ENCODE measurements at regions not wholly inside any gene's neighbourhood (a gene's known extent, or its start where the extent isn't known, plus 50 kb on each side); places are given as distances from the start of the nearest gene placed in this dataset.

DNA sequence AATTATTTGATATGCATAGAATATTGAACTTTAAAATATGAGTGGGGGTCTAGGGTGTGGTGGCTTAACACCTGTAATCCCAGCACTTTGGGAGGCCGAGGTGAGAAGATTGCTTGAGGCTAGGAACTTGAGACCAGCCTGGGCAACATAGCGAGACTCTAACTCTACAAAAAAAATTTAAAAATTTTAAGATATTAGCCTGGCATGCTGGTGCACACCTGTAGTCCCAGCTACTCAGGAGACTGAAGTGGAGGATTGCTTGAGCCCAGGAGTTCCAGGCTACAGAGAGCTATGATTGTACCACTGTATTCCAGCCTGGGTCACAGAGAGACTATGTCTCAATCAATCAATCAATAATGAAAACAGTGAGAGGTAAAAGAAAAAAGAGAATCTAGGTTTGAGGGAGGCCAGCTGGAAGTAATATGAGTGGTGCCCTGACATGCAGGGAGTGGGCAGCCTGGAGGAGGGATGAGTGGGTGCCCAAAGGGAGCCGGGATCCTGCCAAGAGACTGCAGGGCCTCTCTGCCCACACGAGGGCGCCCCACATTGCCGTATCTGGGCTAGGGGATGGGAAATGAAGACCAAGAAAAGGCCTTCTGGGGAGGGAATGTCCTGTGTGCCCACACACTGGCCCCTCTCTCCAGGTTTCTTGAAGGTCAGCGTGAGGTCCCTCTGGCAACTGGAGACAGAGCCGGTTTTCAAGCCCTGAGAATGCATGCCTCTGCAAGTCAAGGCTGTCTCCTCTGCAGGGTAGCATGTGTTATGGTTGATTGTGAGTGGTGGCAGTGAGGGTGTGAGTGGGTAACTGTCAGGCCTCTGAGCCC is 93.9 kb upstream of the PPM1J start:
- in situ Hi-C loops (cut with MboI; ENCODE audit: low pct_unique_long_range_greater_than_20kb, low sequenced_read_pairs, unreplicated experiment), result loop anchor here (10.0 kb wide), 1 partner anchor 74 kb away; no protein-coding TSS in a partner anchor
- DNase-seq (ENCODE audit: low spot score), result peak; percentile 78
- TF ChIP-seq, protein P1, sequence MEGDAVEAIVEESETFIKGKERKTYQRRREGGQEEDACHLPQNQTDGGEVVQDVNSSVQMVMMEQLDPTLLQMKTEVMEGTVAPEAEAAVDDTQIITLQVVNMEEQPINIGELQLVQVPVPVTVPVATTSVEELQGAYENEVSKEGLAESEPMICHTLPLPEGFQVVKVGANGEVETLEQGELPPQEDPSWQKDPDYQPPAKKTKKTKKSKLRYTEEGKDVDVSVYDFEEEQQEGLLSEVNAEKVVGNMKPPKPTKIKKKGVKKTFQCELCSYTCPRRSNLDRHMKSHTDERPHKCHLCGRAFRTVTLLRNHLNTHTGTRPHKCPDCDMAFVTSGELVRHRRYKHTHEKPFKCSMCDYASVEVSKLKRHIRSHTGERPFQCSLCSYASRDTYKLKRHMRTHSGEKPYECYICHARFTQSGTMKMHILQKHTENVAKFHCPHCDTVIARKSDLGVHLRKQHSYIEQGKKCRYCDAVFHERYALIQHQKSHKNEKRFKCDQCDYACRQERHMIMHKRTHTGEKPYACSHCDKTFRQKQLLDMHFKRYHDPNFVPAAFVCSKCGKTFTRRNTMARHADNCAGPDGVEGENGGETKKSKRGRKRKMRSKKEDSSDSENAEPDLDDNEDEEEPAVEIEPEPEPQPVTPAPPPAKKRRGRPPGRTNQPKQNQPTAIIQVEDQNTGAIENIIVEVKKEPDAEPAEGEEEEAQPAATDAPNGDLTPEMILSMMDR (IDR thresholded peaks at IDR 0.05; ENCODE audit: extremely low read depth, insufficient read depth, missing control alignments), result peak; percentile 95

DNA sequence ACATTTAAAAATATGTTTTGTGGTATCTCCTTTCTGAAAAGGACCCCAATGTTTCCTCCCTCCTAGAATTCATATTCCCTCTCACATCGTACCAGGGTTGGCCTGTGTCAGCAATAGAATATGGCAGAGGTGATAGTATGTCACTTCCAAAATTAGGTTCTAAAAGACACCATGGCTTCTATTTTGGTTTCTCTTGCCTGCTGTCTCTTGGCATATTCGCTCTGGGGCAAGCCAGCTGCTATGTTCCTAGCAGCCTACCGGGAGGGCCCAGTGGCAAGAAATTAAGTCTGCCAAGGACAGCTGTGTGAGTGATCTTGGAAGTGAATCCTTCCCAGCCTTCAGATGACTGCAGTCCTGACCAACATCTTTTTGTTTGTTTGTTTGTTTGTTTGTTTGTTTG is 92.9 kb upstream of the PPM1J start:
- DNase-seq (ENCODE audit: low spot score), result no peak
- in situ Hi-C loops (cut with MboI; ENCODE audit: low pct_unique_long_range_greater_than_20kb, low sequenced_read_pairs, unreplicated experiment), result loop anchor here (10.0 kb wide), 1 partner anchor 73 kb away; no protein-coding TSS in a partner anchor
- TF ChIP-seq, protein P1 (IDR thresholded peaks at IDR 0.05; ENCODE audit: extremely low read depth, insufficient read depth, missing control alignments), result no peak

DNA sequence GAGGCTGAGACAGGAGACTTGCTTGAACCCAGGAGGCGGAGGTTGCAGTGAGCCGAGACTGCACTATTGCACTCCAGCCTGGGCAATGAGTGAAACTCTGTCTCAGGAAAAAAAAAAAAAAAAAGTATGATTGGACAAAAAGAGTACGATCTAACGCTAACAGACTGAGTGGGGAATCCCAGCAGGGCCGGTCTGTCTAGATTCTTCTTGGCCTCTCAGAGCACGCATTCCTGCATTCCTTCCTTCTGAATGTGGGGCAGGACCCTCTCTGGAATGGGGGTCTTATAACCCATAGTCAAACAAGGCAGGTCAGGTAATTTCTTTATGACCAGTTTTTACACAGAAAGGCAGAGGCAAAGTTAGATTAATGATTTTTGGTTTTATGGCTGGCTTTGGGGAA is 92.0 kb upstream of the PPM1J start:
- TF ChIP-seq, protein P1 (IDR thresholded peaks at IDR 0.05; ENCODE audit: extremely low read depth, insufficient read depth, missing control alignments), result no peak
- in situ Hi-C loops (cut with MboI; ENCODE audit: low pct_unique_long_range_greater_than_20kb, low sequenced_read_pairs, unreplicated experiment), result loop anchor here (10.0 kb wide), 1 partner anchor 72 kb away; no protein-coding TSS in a partner anchor
- DNase-seq (ENCODE audit: low spot score), result no peak

DNA sequence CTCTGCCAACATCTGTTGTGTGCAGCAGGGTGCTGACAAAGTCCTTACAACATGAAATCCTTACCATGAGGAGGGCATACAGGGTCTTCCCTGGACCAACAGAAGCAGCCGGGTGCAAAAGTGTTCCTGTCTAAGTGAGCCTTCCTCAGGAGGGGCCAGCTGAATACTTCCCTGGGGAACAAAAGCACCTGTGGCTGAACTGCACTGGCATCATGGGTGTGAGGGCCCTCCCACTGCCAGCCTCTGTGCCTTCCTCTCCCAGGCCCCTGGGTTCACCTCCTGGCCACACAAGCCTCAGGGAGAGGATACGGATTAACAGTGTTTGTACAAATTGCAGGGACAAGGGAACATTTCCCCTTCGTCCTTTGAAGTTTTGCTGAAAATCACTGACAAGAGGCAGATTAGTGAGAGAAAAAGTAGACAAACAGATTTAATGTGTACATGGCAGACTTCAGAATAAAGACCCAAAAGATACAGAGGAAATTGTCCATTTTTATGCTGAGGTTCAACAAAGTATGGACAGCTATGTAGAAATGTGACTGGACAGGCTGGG is 91.0 kb upstream of the PPM1J start:
- TF ChIP-seq, protein P1 (IDR thresholded peaks at IDR 0.05; ENCODE audit: extremely low read depth, insufficient read depth, missing control alignments), result no peak
- DNase-seq (ENCODE audit: low spot score), result no peak
- in situ Hi-C loops (cut with MboI; ENCODE audit: low pct_unique_long_range_greater_than_20kb, low sequenced_read_pairs, unreplicated experiment), result loop anchor here (10.0 kb wide), 1 partner anchor 71 kb away; no protein-coding TSS in a partner anchor

DNA sequence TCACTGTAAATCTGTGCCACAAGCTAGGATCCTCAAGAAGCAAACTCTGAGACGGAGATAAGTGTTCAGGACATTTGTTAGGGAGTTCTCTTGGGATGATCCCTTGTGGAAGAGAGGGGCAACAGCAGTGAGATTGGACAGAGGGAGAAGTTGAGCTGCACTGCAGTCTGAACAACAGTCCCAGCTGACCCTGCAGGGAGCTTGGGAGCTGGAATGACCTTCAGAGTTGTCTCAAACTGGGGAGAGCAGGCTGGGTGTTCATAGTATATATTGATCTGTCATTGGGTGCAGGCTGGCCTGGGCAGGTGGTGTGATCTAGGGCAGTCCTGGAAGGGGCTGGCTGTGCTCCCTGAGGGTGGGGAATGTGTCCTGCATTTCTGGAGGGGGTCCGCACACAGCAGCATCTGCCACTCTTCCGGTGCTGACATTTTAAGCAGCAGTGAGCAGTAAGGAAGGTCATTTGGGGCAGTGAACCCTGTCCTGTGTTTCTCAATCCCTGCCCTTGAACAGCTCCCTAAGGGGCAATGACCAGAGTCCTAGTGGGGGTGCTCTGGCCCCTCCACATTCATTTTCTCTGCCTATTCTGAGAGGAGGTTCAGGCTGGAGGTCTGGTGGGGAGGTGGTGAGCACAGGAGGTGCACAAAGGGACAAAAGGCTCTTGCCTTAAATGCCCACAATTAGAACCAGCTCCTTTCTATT is 90.2 kb upstream of the PPM1J start:
- in situ Hi-C loops (cut with MboI; ENCODE audit: low pct_unique_long_range_greater_than_20kb, low sequenced_read_pairs, unreplicated experiment), result loop anchor here (10.0 kb wide), 1 partner anchor 71 kb away; no protein-coding TSS in a partner anchor
- DNase-seq (ENCODE audit: low spot score), result no peak
- TF ChIP-seq, protein P1 (IDR thresholded peaks at IDR 0.05; ENCODE audit: extremely low read depth, insufficient read depth, missing control alignments), result no peak

Measured in GM13977 (cell line).